ENCODE measurements at regions not wholly inside any gene's neighbourhood (a gene's known extent, or its start where the extent isn't known, plus 50 kb on each side); places are given as distances from the start of the nearest gene placed in this dataset.

- H4K20me1 ChIP-seq (ENCODE audit: control insufficient read depth, insufficient read depth, insufficient read length), result no peaks in the 10 kb centered on the region
- H2AFZ ChIP-seq (ENCODE audit: low read length), result no peak overlapping the region
- H3K23me2 ChIP-seq (ENCODE audit: insufficient read length, low read depth, low read length, poor library complexity, severe bottlenecking), result no peaks in the 10 kb centered on the region
- no peak overlapping the region for H2BK12ac ChIP-seq (ENCODE audit: insufficient read length, low read depth, low read length)
- no peak overlapping the region for H3K18ac ChIP-seq (ENCODE audit: insufficient read length, low read depth, low read length)
- H3K56ac ChIP-seq (ENCODE audit: insufficient read length, low read depth, low read length), result no peak overlapping the region
- H3T11ph ChIP-seq (ENCODE audit: low read length), result no peak overlapping the region
- H2BK120ac ChIP-seq (ENCODE audit: low read depth, low read length, poor library complexity, severe bottlenecking), result no peak overlapping the region
- no peaks in the 10 kb centered on the region for H3K27me3 ChIP-seq (ENCODE audit: insufficient read depth, low read length)
- H2BK20ac ChIP-seq (ENCODE audit: low read depth, low read length, poor library complexity, severe bottlenecking), result no peak overlapping the region
- Mint-ChIP-seq H3K27me3 (ENCODE audit: low read depth) (no peaks in the 10 kb centered on the region), H3K4me3 (no peak overlapping the region), H3K27ac (no peak overlapping the region; a peak in 1 of 7 replicates), H3K9me3 (peaks cover 3 to 7% of the 10 kb centered on the region in 2 experiments), H3K36me3 (ENCODE audit: insufficient read depth in 1 of 3, low read depth in 3 of 3) (peaks cover under 1 to 6% (median under 1%) of the 10 kb centered on the region in 3 experiments; a peak in 2 of 7 replicates), H3K4me1 (peaks cover 24 to 26% of the 10 kb centered on the region in 2 experiments)
- no peaks in the 10 kb centered on the region for H3K79me2 ChIP-seq (ENCODE audit: insufficient read depth, low read length)
- H3K9me3 ChIP-seq (ENCODE audit: control insufficient read depth, low read depth, low read length), result no peaks in the 10 kb centered on the region
- H2AK5ac ChIP-seq (ENCODE audit: insufficient read length, low read length), result no peak overlapping the region
- H3K9ac ChIP-seq (ENCODE audit: extremely low read depth, insufficient read length, low read length), result no peak overlapping the region
- H4K8ac ChIP-seq (replicated peaks; ENCODE audit: insufficient read length, low read depth, low read length), result no peak overlapping the region
- H3K4me2 ChIP-seq (ENCODE audit: insufficient read depth, insufficient read length, low read length), result no peak overlapping the region
- no peaks in the 10 kb centered on the region; the same call in 1 of the 2 replicates for H3K4me1 ChIP-seq (ENCODE audit: insufficient read depth, low read length)
- TF ChIP-seq, protein P1, sequence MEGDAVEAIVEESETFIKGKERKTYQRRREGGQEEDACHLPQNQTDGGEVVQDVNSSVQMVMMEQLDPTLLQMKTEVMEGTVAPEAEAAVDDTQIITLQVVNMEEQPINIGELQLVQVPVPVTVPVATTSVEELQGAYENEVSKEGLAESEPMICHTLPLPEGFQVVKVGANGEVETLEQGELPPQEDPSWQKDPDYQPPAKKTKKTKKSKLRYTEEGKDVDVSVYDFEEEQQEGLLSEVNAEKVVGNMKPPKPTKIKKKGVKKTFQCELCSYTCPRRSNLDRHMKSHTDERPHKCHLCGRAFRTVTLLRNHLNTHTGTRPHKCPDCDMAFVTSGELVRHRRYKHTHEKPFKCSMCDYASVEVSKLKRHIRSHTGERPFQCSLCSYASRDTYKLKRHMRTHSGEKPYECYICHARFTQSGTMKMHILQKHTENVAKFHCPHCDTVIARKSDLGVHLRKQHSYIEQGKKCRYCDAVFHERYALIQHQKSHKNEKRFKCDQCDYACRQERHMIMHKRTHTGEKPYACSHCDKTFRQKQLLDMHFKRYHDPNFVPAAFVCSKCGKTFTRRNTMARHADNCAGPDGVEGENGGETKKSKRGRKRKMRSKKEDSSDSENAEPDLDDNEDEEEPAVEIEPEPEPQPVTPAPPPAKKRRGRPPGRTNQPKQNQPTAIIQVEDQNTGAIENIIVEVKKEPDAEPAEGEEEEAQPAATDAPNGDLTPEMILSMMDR (conservative IDR thresholded peaks at IDR 0.05), result no peak
- no peaks in the 10 kb centered on the region for H3K79me1 ChIP-seq (ENCODE audit: insufficient read depth, low read depth, low read length, poor library complexity, severe bottlenecking)
- no peak for DNase-seq
- no peak overlapping the region for H4K5ac ChIP-seq (ENCODE audit: insufficient read length, low read depth, low read length)
- no peak overlapping the region for H4K91ac ChIP-seq (ENCODE audit: insufficient read length, low read depth, low read length)
- H2BK5ac ChIP-seq (ENCODE audit: insufficient read length, low read length), result no peak overlapping the region
- no peak overlapping the region for H3K27ac ChIP-seq (ENCODE audit: insufficient read length, low read depth, low read length)
- no CpG with 5 or more reads among the region's 1 CpG for WGBS (ENCODE audit: extremely low coverage, insufficient read length, low lambda C conversion rate)
- H3K4ac ChIP-seq (ENCODE audit: low read depth, low read length), result no peak overlapping the region
- H3K23ac ChIP-seq (ENCODE audit: insufficient read length, low read depth, low read length), result no peak overlapping the region
- H2BK15ac ChIP-seq (ENCODE audit: low read depth, low read length), result no peak overlapping the region
- H3K14ac ChIP-seq (ENCODE audit: insufficient read depth, low read length), result no peak overlapping the region
These were observed 278.4 kb upstream of the ATXN7L3B start for GRCh38 chr12:74259199-74259598.

Data from H9 (cell line).